ENCODE measurements at regions not wholly inside any gene's neighbourhood (a gene's known extent, or its start where the extent isn't known, plus 50 kb on each side); places are given as distances from the start of the nearest gene placed in this dataset.
A peak's percentile ranks its signal among the peaks of the same experiment; 100 is the strongest.
"Not testable (repeated sequence)": the region's sequence is repeated elsewhere in the genome, so short reads cannot be mapped to it uniquely, and the experiment has no call there.

GRCh38 chr21:35528116-35529042 is 479.3 kb upstream of the RUNX1 start:
- Histone ChIP-seq H3K36me3 (ENCODE audit: control insufficient read depth in 1 of 2, insufficient read depth in 2 of 2, low read length in 2 of 2) (no peaks in the 10 kb centered on the region), H3K27ac (ENCODE audit: low read length) (peak overlapping the region; percentile 71), H3K4me1 (ENCODE audit: control insufficient read depth in 1 of 2, insufficient read depth in 2 of 2, low read length in 2 of 2) (peaks cover 0 to 11% of the 10 kb centered on the region in 2 donors), H3K9me3 (ENCODE audit: control insufficient read depth in 1 of 2, low read length in 2 of 2) (no peaks in the 10 kb centered on the region), H3K27me3 (ENCODE audit: low read depth, low read length) (no peaks in the 10 kb centered on the region), H3K4me3 (ENCODE audit: low read depth in 1 of 2, low read length in 2 of 2) (peak overlapping the region; percentile 60 to 75)

- H3K9me3 ChIP-seq (ENCODE audit: control insufficient read depth in 1 of 2, low read length in 2 of 2) = no peaks in the 10 kb centered on the region
- no peaks in the 10 kb centered on the region for H3K36me3 ChIP-seq (ENCODE audit: control insufficient read depth in 1 of 2, insufficient read depth in 2 of 2, low read length in 2 of 2)
- H3K4me1 ChIP-seq (ENCODE audit: control insufficient read depth in 1 of 2, insufficient read depth in 2 of 2, low read length in 2 of 2) = peaks cover 0 to 11% of the 10 kb centered on the region in 2 donors
- H3K4me3 ChIP-seq (ENCODE audit: low read depth in 1 of 2, low read length in 2 of 2) = no peak overlapping the region
- no peak overlapping the region for H3K27ac ChIP-seq (ENCODE audit: low read length)
- H3K27me3 ChIP-seq (ENCODE audit: low read depth, low read length) = no peaks in the 10 kb centered on the region
These were observed 478.3 kb upstream of the RUNX1 start for GRCh38 chr21:35527358-35527757.

- Histone ChIP-seq H3K27ac (ENCODE audit: low read length) (no peak overlapping the region), H3K4me3 (ENCODE audit: low read depth in 1 of 2, low read length in 2 of 2) (no peak overlapping the region), H3K36me3 (ENCODE audit: control insufficient read depth in 1 of 2, insufficient read depth in 2 of 2, low read length in 2 of 2) (no peaks in the 10 kb centered on the region), H3K27me3 (ENCODE audit: low read depth, low read length) (no peaks in the 10 kb centered on the region), H3K4me1 (ENCODE audit: control insufficient read depth in 1 of 2, insufficient read depth in 2 of 2, low read length in 2 of 2) (peaks cover 0 to 11% of the 10 kb centered on the region in 2 donors), H3K9me3 (ENCODE audit: control insufficient read depth in 1 of 2, low read length in 2 of 2) (no peaks in the 10 kb centered on the region)
These were observed 476.3 kb upstream of the RUNX1 start for GRCh38 chr21:35525443-35525842.

- H3K27ac ChIP-seq (ENCODE audit: low read length) = no peak overlapping the region
- H3K4me1 ChIP-seq (ENCODE audit: control insufficient read depth in 1 of 2, insufficient read depth in 2 of 2, low read length in 2 of 2) = no peaks in the 10 kb centered on the region
- no peak overlapping the region for H3K4me3 ChIP-seq (ENCODE audit: low read depth in 1 of 2, low read length in 2 of 2)
- no peaks in the 10 kb centered on the region for H3K36me3 ChIP-seq (ENCODE audit: control insufficient read depth in 1 of 2, insufficient read depth in 2 of 2, low read length in 2 of 2)
- H3K9me3 ChIP-seq (ENCODE audit: control insufficient read depth in 1 of 2, low read length in 2 of 2) = no peaks in the 10 kb centered on the region
- no peaks in the 10 kb centered on the region for H3K27me3 ChIP-seq (ENCODE audit: low read depth, low read length)
These were observed 472.9 kb upstream of the RUNX1 start for GRCh38 chr21:35521852-35522505.

GRCh38 chr21:35521293-35521692 is 472.2 kb upstream of the RUNX1 start:
- no peaks in the 10 kb centered on the region for H3K9me3 ChIP-seq (ENCODE audit: control insufficient read depth in 1 of 2, low read length in 2 of 2)
- H3K27ac ChIP-seq (ENCODE audit: low read length) = no peak overlapping the region
- H3K36me3 ChIP-seq (ENCODE audit: control insufficient read depth in 1 of 2, insufficient read depth in 2 of 2, low read length in 2 of 2) = no peaks in the 10 kb centered on the region
- H3K4me1 ChIP-seq (ENCODE audit: control insufficient read depth in 1 of 2, insufficient read depth in 2 of 2, low read length in 2 of 2) = no peaks in the 10 kb centered on the region
- H3K4me3 ChIP-seq (ENCODE audit: low read depth in 1 of 2, low read length in 2 of 2) = no peak overlapping the region
- no peaks in the 10 kb centered on the region for H3K27me3 ChIP-seq (ENCODE audit: low read depth, low read length)

GRCh38 chr21:35520856-35521255 is 471.8 kb upstream of the RUNX1 start:
- Histone ChIP-seq H3K9me3 (ENCODE audit: control insufficient read depth in 1 of 2, low read length in 2 of 2) (no peaks in the 10 kb centered on the region), H3K36me3 (ENCODE audit: control insufficient read depth in 1 of 2, insufficient read depth in 2 of 2, low read length in 2 of 2) (no peaks in the 10 kb centered on the region), H3K27me3 (ENCODE audit: low read depth, low read length) (no peaks in the 10 kb centered on the region), H3K4me1 (ENCODE audit: control insufficient read depth in 1 of 2, insufficient read depth in 2 of 2, low read length in 2 of 2) (no peaks in the 10 kb centered on the region), H3K4me3 (ENCODE audit: low read depth in 1 of 2, low read length in 2 of 2) (no peak overlapping the region), H3K27ac (ENCODE audit: low read length) (no peak overlapping the region)

- H3K27me3 ChIP-seq (ENCODE audit: low read depth, low read length) = no peaks in the 10 kb centered on the region
- no peaks in the 10 kb centered on the region for H3K36me3 ChIP-seq (ENCODE audit: control insufficient read depth in 1 of 2, insufficient read depth in 2 of 2, low read length in 2 of 2)
- no peak overlapping the region for H3K4me3 ChIP-seq (ENCODE audit: low read depth in 1 of 2, low read length in 2 of 2)
- no peaks in the 10 kb centered on the region for H3K4me1 ChIP-seq (ENCODE audit: control insufficient read depth in 1 of 2, insufficient read depth in 2 of 2, low read length in 2 of 2)
- H3K27ac ChIP-seq (ENCODE audit: low read length) = no peak overlapping the region
- H3K9me3 ChIP-seq (ENCODE audit: control insufficient read depth in 1 of 2, low read length in 2 of 2) = no peaks in the 10 kb centered on the region
These were observed 471.2 kb upstream of the RUNX1 start for GRCh38 chr21:35520302-35520701.

GRCh38 chr21:35517865-35518264 is 468.8 kb upstream of the RUNX1 start:
- H3K9me3 ChIP-seq (ENCODE audit: control insufficient read depth in 1 of 2, low read length in 2 of 2) = no peaks in the 10 kb centered on the region
- no peak overlapping the region for H3K4me3 ChIP-seq (ENCODE audit: low read depth in 1 of 2, low read length in 2 of 2)
- H3K4me1 ChIP-seq (ENCODE audit: control insufficient read depth in 1 of 2, insufficient read depth in 2 of 2, low read length in 2 of 2) = no peaks in the 10 kb centered on the region
- H3K27ac ChIP-seq (ENCODE audit: low read length) = no peak overlapping the region
- H3K27me3 ChIP-seq (ENCODE audit: low read depth, low read length) = no peaks in the 10 kb centered on the region
- no peaks in the 10 kb centered on the region for H3K36me3 ChIP-seq (ENCODE audit: control insufficient read depth in 1 of 2, insufficient read depth in 2 of 2, low read length in 2 of 2)

GRCh38 chr21:35516292-35516691 is 467.2 kb upstream of the RUNX1 start:
- not testable (repeated sequence) for H3K4me3 ChIP-seq (ENCODE audit: low read depth in 1 of 2, low read length in 2 of 2); H3K27ac ChIP-seq (ENCODE audit: low read length); H3K27me3 ChIP-seq (ENCODE audit: low read depth, low read length); H3K9me3 ChIP-seq (ENCODE audit: control insufficient read depth in 1 of 2, low read length in 2 of 2); H3K36me3 ChIP-seq (ENCODE audit: control insufficient read depth in 1 of 2, insufficient read depth in 2 of 2, low read length in 2 of 2); H3K4me1 ChIP-seq (ENCODE audit: control insufficient read depth in 1 of 2, insufficient read depth in 2 of 2, low read length in 2 of 2)

GRCh38 chr21:35512346-35512745 is 463.2 kb upstream of the RUNX1 start:
- Histone ChIP-seq H3K27ac (ENCODE audit: low read length) (no peak overlapping the region), H3K4me3 (ENCODE audit: low read depth in 1 of 2, low read length in 2 of 2) (no peak overlapping the region), H3K9me3 (ENCODE audit: control insufficient read depth in 1 of 2, low read length in 2 of 2) (no peaks in the 10 kb centered on the region), H3K36me3 (ENCODE audit: control insufficient read depth in 1 of 2, insufficient read depth in 2 of 2, low read length in 2 of 2) (no peaks in the 10 kb centered on the region), H3K4me1 (ENCODE audit: control insufficient read depth in 1 of 2, insufficient read depth in 2 of 2, low read length in 2 of 2) (peaks cover 0 to 2% of the 10 kb centered on the region in 2 donors), H3K27me3 (ENCODE audit: low read depth, low read length) (no peaks in the 10 kb centered on the region)

GRCh38 chr21:35511696-35512162 is 462.6 kb upstream of the RUNX1 start:
- peaks cover 0 to 7% of the 10 kb centered on the region in 2 donors for H3K4me1 ChIP-seq (ENCODE audit: control insufficient read depth in 1 of 2, insufficient read depth in 2 of 2, low read length in 2 of 2)
- H3K27me3 ChIP-seq (ENCODE audit: low read depth, low read length) = no peaks in the 10 kb centered on the region
- H3K27ac ChIP-seq (ENCODE audit: low read length) = no peak overlapping the region
- no peak overlapping the region for H3K4me3 ChIP-seq (ENCODE audit: low read depth in 1 of 2, low read length in 2 of 2)
- H3K9me3 ChIP-seq (ENCODE audit: control insufficient read depth in 1 of 2, low read length in 2 of 2) = no peaks in the 10 kb centered on the region
- H3K36me3 ChIP-seq (ENCODE audit: control insufficient read depth in 1 of 2, insufficient read depth in 2 of 2, low read length in 2 of 2) = no peaks in the 10 kb centered on the region
